ENCODE measurements at regions not wholly inside any gene's neighbourhood (a gene's known extent, or its start where the extent isn't known, plus 50 kb on each side); places are given as distances from the start of the nearest gene placed in this dataset.

DNA sequence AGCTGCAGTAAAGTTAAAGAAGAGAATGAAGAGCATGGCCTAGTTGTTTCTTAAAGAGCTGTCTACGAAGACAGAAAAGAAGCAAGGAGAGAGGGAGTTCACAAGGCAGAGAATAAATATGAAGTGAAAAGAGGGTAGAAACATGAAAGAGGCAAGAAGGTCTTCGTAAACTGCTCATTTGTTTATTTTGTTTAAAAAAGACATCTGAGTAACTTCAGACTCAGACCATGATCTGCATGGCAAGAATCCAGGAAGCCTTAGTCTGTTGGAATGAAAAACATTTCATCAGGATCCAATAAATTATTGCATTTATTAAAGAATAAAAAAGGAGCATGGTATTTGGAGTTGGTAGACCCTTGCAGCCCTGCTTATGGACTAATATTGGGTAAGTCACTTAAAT, 151.1 kb downstream of the SEM1 start:
- TF ChIP-seq, protein P1, sequence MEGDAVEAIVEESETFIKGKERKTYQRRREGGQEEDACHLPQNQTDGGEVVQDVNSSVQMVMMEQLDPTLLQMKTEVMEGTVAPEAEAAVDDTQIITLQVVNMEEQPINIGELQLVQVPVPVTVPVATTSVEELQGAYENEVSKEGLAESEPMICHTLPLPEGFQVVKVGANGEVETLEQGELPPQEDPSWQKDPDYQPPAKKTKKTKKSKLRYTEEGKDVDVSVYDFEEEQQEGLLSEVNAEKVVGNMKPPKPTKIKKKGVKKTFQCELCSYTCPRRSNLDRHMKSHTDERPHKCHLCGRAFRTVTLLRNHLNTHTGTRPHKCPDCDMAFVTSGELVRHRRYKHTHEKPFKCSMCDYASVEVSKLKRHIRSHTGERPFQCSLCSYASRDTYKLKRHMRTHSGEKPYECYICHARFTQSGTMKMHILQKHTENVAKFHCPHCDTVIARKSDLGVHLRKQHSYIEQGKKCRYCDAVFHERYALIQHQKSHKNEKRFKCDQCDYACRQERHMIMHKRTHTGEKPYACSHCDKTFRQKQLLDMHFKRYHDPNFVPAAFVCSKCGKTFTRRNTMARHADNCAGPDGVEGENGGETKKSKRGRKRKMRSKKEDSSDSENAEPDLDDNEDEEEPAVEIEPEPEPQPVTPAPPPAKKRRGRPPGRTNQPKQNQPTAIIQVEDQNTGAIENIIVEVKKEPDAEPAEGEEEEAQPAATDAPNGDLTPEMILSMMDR (IDR thresholded peaks at IDR 0.05): no peak
- TF ChIP-seq POLR2A (IDR thresholded peaks at IDR 0.05): no peak

Data from suprapubic skin (tissue), 3 donors.